MM.1S (cell line): ENCODE measurements at regions not wholly inside any gene's neighbourhood (a gene's known extent, or its start where the extent isn't known, plus 50 kb on each side); places are given as distances from the start of the nearest gene placed in this dataset.

Experiments
- DNase-seq: peaks from one replicate; pipeline ENCODE4 v3.0.0-alpha.2; 2015
- H2AFZ ChIP-seq: fragments of 300-600 bp; sonication (generic); 2 replicates; pipeline ENCODE4 v1.6.0; 2016; ENCODE audit warnings: antibody characterized with exemption, low read length
- H3F3A ChIP-seq: fragments of 300-600 bp; sonication (generic); 2 replicates; pipeline ENCODE4 v1.6.1; 2016; ENCODE audit warnings: mild to moderate bottlenecking, antibody characterized with exemption, low read length, moderate library complexity, mixed read lengths; ENCODE audit not compliant: insufficient read depth
- H3K27ac ChIP-seq: fragments of 300-600 bp; sonication (generic); 2 replicates; pipeline ENCODE4 v1.5.1; 2016; ENCODE audit warnings: mild to moderate bottlenecking, low read length
- H3K27me3 ChIP-seq: fragments of 300-600 bp; sonication (generic); replicated peaks from 2 replicates; pipeline ENCODE4 v1.6.0; 2016; ENCODE audit warnings: low read length; ENCODE audit not compliant: insufficient read depth
- H3K36me3 ChIP-seq: fragments of 300-600 bp; sonication (generic); replicated peaks from 2 replicates; pipeline ENCODE4 v1.6.1; 2016; ENCODE audit warnings: mild to moderate bottlenecking, low read length, mixed read lengths; ENCODE audit not compliant: insufficient read depth
- H3K4me1 ChIP-seq: fragments of 300-600 bp; sonication (generic); 2 replicates; pipeline ENCODE4 v1.6.1; 2016; ENCODE audit warnings: low read length, mixed read lengths
- H3K4me2 ChIP-seq: fragments of 300-600 bp; sonication (generic); 2 replicates; pipeline ENCODE4 v1.6.0; 2016; ENCODE audit warnings: low read depth, low read length
- H3K4me3 ChIP-seq: fragments of 300-600 bp; sonication (generic); 2 replicates; pipeline ENCODE4 v1.5.1; 2016; ENCODE audit warnings: low read length, mixed read lengths
- H3K79me2 ChIP-seq: fragments of 300-600 bp; sonication (generic); 2 replicates; pipeline ENCODE4 v1.6.1; 2016; ENCODE audit warnings: mixed run types, low read length, mixed read lengths
- H3K9ac ChIP-seq: fragments of 300-600 bp; sonication (generic); 2 replicates; pipeline ENCODE4 v1.6.1; 2016; ENCODE audit warnings: low read length, mixed read lengths
- H3K9me2 ChIP-seq: fragments of 300-600 bp; sonication (generic); replicated peaks from 2 replicates; pipeline ENCODE4 v1.6.1; 2016; ENCODE audit warnings: mild to moderate bottlenecking, low read length, mixed read lengths; ENCODE audit not compliant: insufficient read depth
- H3K9me3 ChIP-seq: fragments of 300-600 bp; sonication (generic); replicated peaks from 2 replicates; pipeline ENCODE4 v1.6.1; 2016; ENCODE audit warnings: mild to moderate bottlenecking, low read length, mixed read lengths; ENCODE audit not compliant: insufficient read depth
- H4K20me1 ChIP-seq: fragments of 300-600 bp; sonication (generic); 2 replicates; pipeline ENCODE4 v1.6.1; 2016; ENCODE audit warnings: mild to moderate bottlenecking, low read length, moderate library complexity, mixed read lengths; ENCODE audit not compliant: insufficient read depth
- CTCF ChIP-seq: fragments of 300-600 bp; sonication (generic); IDR thresholded peaks from 2 replicates; pipeline ENCODE4 v1.5.1; 2016; ENCODE audit warnings: antibody characterized with exemption, low read length, mixed read lengths
- EZH2 ChIP-seq: fragments of 300-600 bp; sonication (generic); optimal IDR thresholded peaks from 2 replicates; pipeline ENCODE3; 2017; ENCODE audit warnings: low read depth, mild to moderate bottlenecking, antibody characterized with exemption, low read length, mixed read lengths
- EZH2phosphoT487 ChIP-seq: fragments of 300-600 bp; sonication (generic); IDR thresholded peaks from 2 replicates; pipeline ENCODE4 v1.6.1; 2018; ENCODE audit warnings: antibody characterized with exemption, low read length

- Histone ChIP-seq H3K4me3 (no peak overlapping the region), H3K36me3 (no peaks in the 10 kb centered on the region), H3K27me3 (no peaks in the 10 kb centered on the region), H3F3A (no peaks in the 10 kb centered on the region), H4K20me1 (no peaks in the 10 kb centered on the region), H3K4me1 (no peaks in the 10 kb centered on the region), H3K4me2 (no peak overlapping the region), H3K9me2 (no peaks in the 10 kb centered on the region), H3K27ac (no peak overlapping the region), H3K9ac (no peak overlapping the region), H3K9me3 (no peaks in the 10 kb centered on the region), H3K79me2 (no peaks in the 10 kb centered on the region), H2AFZ (no peak overlapping the region)
- no peak for TF ChIP-seq EZH2
- DNase-seq, result no peak
Measured at GRCh38 chr6:169382735-169383134, 129.1 kb upstream of the THBS2 start.

- H3K79me2 ChIP-seq, result no peaks in the 10 kb centered on the region
- no peak for DNase-seq
- no peak overlapping the region for H3K9ac ChIP-seq
- no peak for TF ChIP-seq CTCF
- no peaks in the 10 kb centered on the region for H3K9me3 ChIP-seq
- H3K4me2 ChIP-seq, result no peak overlapping the region
- no peaks in the 10 kb centered on the region for H4K20me1 ChIP-seq
- no peaks in the 10 kb centered on the region for H3K9me2 ChIP-seq
- H3K4me1 ChIP-seq, result no peaks in the 10 kb centered on the region
- no peaks in the 10 kb centered on the region for H3K27me3 ChIP-seq
- H2AFZ ChIP-seq, result no peak overlapping the region
- no peaks in the 10 kb centered on the region for H3K36me3 ChIP-seq
- no peaks in the 10 kb centered on the region for H3F3A ChIP-seq
- no peak overlapping the region for H3K4me3 ChIP-seq
- H3K27ac ChIP-seq, result no peak overlapping the region
Measured at GRCh38 chr6:169381988-169382387, 128.3 kb upstream of the THBS2 start.

GRCh38 chr6:169380493-169380892 lies 126.8 kb upstream of the THBS2 start:
- H3F3A ChIP-seq, result no peaks in the 10 kb centered on the region
- DNase-seq, result no peak
- H3K9me3 ChIP-seq, result no peaks in the 10 kb centered on the region
- no peaks in the 10 kb centered on the region for H4K20me1 ChIP-seq
- H3K9ac ChIP-seq, result no peak overlapping the region
- TF ChIP-seq CTCF, result no peak
- TF ChIP-seq EZH2, result no peak
- TF ChIP-seq EZH2phosphoT487, result no peak
- no peak overlapping the region for H3K4me3 ChIP-seq
- H3K79me2 ChIP-seq, result no peaks in the 10 kb centered on the region
- no peaks in the 10 kb centered on the region for H3K36me3 ChIP-seq
- no peaks in the 10 kb centered on the region for H3K27me3 ChIP-seq
- no peak overlapping the region for H3K27ac ChIP-seq
- no peaks in the 10 kb centered on the region for H3K4me1 ChIP-seq
- H3K9me2 ChIP-seq, result no peaks in the 10 kb centered on the region
- no peak overlapping the region for H3K4me2 ChIP-seq
- H2AFZ ChIP-seq, result no peak overlapping the region

GRCh38 chr6:169379495-169380070 lies 125.9 kb upstream of the THBS2 start:
- Histone ChIP-seq H3K79me2 (no peaks in the 10 kb centered on the region), H3K27me3 (no peaks in the 10 kb centered on the region), H3K4me1 (no peaks in the 10 kb centered on the region), H3K9me2 (no peaks in the 10 kb centered on the region), H3K4me3 (no peak overlapping the region), H2AFZ (no peak overlapping the region), H3K9me3 (no peaks in the 10 kb centered on the region), H4K20me1 (no peaks in the 10 kb centered on the region), H3F3A (no peaks in the 10 kb centered on the region), H3K36me3 (no peaks in the 10 kb centered on the region), H3K4me2 (no peak overlapping the region), H3K27ac (no peak overlapping the region), H3K9ac (no peak overlapping the region)
- no peak for DNase-seq
- TF ChIP-seq EZH2 (no peak), EZH2phosphoT487 (no peak), CTCF (no peak)
